Heart right ventricle (tissue), 16 donors: ENCODE measurements at regions not wholly inside any gene's neighbourhood (a gene's known extent, or its start where the extent isn't known, plus 50 kb on each side); places are given as distances from the start of the nearest gene placed in this dataset.
"Not testable (repeated sequence)": the region's sequence is repeated elsewhere in the genome, so short reads cannot be mapped to it uniquely, and the experiment has no call there.

Source experiments
- ATAC-seq, 8 donors: fragments of 200-7000 bp; cut with Tn5 transposase; one replicate each; pipeline ENCODE4 v1.9.1; 2020; ENCODE audit warnings: mild to moderate bottlenecking in 8 of 8, moderate library complexity in 8 of 8, moderate number of reproducible peaks in 1 of 8
- DNase-seq, 2 donors: peaks; one replicate each; pipeline ENCODE4 v3.0.0-alpha.2; 2020
- H3K27ac ChIP-seq, 10 donors: fragments of 200-600 bp; sonication (generic) in 2 of 10; one replicate each; pipeline versions ENCODE4 v1.5.0 to v1.8.0; 2020 to 2022; ENCODE audit warnings: mild to moderate bottlenecking in 3 of 10
- H3K27me3 ChIP-seq, 7 donors: fragments of 200-600 bp; one replicate each; pipeline ENCODE4 v1.8.0; 2021 to 2022; ENCODE audit warnings: mild to moderate bottlenecking in 2 of 7
- H3K36me3 ChIP-seq, 9 donors: fragments of 200-600 bp; sonication (generic) in 1 of 9; one replicate each; pipeline versions ENCODE4 v1.5.0 to v1.8.0; 2020 to 2022; ENCODE audit warnings: mild to moderate bottlenecking in 2 of 9
- H3K4me1 ChIP-seq, 9 donors: fragments of 200-600 bp; sonication (generic) in 1 of 9; one replicate each; pipeline versions ENCODE4 v1.5.0 to v1.8.0; 2020 to 2022; ENCODE audit warnings: mild to moderate bottlenecking in 4 of 9
- H3K4me3 ChIP-seq, 10 donors: fragments of 200-600 bp; sonication (generic) in 2 of 10; one replicate each; pipeline versions ENCODE4 v1.5.0 to v1.8.0; 2020 to 2022; ENCODE audit warnings: mild to moderate bottlenecking in 7 of 10, moderate library complexity in 2 of 10
- H3K9me3 ChIP-seq, 11 donors: fragments of 200-600 bp in 10 of 11; sonication (generic) in 2 of 11; one replicate each; pipeline versions ENCODE4 v1.5.0 to v1.8.0; 2013 to 2022; ENCODE audit warnings: mild to moderate bottlenecking in 2 of 11, control low read depth in 1 of 11, moderate library complexity in 1 of 11
- WGBS, 2 donors: extraction: QIAGEN DNeasy Blood & Tissue Kit; methylation state at CpG; one replicate each; pipeline ENCODE4 v1.1.7; 2013; ENCODE audit warnings: inconsistent platforms in 1 of 2; 5-methylcytosine and 5-hydroxymethylcytosine counted together
- intact Hi-C, 10 donors: fragments of 100-400 bp; cut with DNase I; formaldehyde crosslinking; loops; one replicate each; pipeline versions ENCODE4 v1.11.1 to v1.14.2; 2022
- TF ChIP-seq, protein P1 (sequence below), 9 donors: fragments of 200-600 bp; sonication (generic) in 2 of 9; IDR thresholded peaks; one replicate each; pipeline versions ENCODE4 v1.5.0 to v1.8.0; 2021 to 2022; ENCODE audit warnings: antibody characterized with exemption in 9 of 9, mild to moderate bottlenecking in 5 of 9, moderate library complexity in 1 of 9
- donor health status: Arrhythmogenic right ventricular cardiomyopathy.
- donor health status: ischemic (EF 13 %, LVEDD 7.1; RV severe dilation, severe dysfunction).
- donor health status: healthy with polysubstance abuse.
- donor health status: DM: no; HTN: yes; CAD: no.
- donor health status: DM: no; HTN: no; CAD: no.
- donor health status: ischemic (EF 25% LVEDD 6.9; RV normal size, moderate dysfunction).
- donor health status: ischemic (EF 25% LVEDD 5.7; RV mildly dilated, moderate dysfunction).
- donor health status: healthy.
- donor health status: DM: yes; HTN: yes; CAD: no.
- donor health status: Ischemic cardiomyopathy.
- donor health status: ischemic (EF 35%, LVEDD 5.7; RV mildly dilated, moderate dysfunction).
- donor health status: nonischemic (EF 11% LVEDD 7.7; RV severe dilation, severe dysfunction).
- donor health status: DM: yes; HTN: yes; CAD: no.
- donor health status: PGD.
- donor health status: ischemic (EF 29% LVEDD 5.4; RV normal size, mild dysfunction).
- donor health status: nonischemic (EF 23%, LVEDD 6.1; RV moderate dilation, normal function).

DNA sequence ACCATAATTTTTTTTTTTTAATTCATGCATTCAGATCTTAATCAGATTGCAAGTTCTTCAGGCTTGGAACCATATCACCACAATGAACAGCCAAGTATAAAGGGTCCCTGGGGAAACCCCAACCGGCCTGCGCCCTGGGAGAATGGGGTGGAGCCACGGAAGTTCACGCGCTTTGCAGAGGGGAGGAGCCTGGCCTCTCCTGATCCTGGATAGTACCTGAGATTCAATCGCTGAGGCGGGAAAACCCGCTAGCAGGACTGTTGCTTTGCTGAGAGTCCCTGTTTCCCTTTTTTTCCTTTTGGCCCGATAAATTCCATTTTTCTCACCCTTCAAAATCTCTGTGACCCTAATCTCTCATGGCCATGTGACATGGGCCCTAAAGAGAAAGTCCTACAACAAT is 385.1 kb downstream of the IRS2 start:
- DNase-seq (no peak), ATAC-seq (no peak)
- no peaks in the 10 kb centered on the region for H3K9me3 ChIP-seq
- peaks cover 0 to 10% (median 0%) of the 10 kb centered on the region in 9 donors for H3K4me1 ChIP-seq
- TF ChIP-seq, protein P1, sequence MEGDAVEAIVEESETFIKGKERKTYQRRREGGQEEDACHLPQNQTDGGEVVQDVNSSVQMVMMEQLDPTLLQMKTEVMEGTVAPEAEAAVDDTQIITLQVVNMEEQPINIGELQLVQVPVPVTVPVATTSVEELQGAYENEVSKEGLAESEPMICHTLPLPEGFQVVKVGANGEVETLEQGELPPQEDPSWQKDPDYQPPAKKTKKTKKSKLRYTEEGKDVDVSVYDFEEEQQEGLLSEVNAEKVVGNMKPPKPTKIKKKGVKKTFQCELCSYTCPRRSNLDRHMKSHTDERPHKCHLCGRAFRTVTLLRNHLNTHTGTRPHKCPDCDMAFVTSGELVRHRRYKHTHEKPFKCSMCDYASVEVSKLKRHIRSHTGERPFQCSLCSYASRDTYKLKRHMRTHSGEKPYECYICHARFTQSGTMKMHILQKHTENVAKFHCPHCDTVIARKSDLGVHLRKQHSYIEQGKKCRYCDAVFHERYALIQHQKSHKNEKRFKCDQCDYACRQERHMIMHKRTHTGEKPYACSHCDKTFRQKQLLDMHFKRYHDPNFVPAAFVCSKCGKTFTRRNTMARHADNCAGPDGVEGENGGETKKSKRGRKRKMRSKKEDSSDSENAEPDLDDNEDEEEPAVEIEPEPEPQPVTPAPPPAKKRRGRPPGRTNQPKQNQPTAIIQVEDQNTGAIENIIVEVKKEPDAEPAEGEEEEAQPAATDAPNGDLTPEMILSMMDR (IDR thresholded peaks at IDR 0.05), result no peak
- no peaks in the 10 kb centered on the region for H3K36me3 ChIP-seq
- 81 to 88% methylated on average over 9 of the region's 9 CpGs for WGBS, 2 donors
- no peak overlapping the region for H3K27ac ChIP-seq
- intact Hi-C loops, result no loop called here
- no peak overlapping the region for H3K4me3 ChIP-seq
- no peaks in the 10 kb centered on the region for H3K27me3 ChIP-seq

DNA sequence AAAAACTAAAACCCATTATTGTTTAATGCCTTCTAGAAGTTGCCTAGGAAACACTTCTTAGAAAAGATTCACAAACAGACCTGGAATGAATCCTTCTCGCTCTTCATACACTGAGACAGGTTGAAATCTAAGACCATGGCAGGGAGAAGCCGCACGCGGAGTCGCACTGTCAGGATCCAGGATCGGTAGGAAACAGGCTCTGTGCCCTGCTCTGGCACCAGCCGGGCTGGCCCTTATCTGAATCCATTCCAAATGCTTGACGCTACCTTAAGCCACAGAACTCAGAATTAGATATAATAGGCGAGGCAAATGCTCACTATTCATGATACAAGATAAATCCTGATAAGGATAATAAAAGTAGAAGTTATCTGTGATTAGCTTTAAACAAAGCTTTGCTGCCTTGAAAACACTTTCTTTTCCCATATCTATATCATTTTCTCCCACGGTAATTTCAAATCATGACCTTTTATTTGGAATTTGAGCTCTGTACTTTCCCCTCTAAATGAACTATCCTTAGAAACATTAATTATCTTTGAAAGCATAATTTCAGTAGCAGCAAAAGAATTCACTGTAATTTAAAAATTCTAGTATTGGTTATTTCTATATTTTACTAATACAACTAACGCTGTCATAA is 385.6 kb downstream of the IRS2 start:
- intact Hi-C loops, result no loop called here
- Histone ChIP-seq H3K36me3 (no peaks in the 10 kb centered on the region), H3K4me1 (peaks cover 0 to 10% (median 0%) of the 10 kb centered on the region in 9 donors), H3K4me3 (no peak overlapping the region), H3K27me3 (no peaks in the 10 kb centered on the region), H3K9me3 (no peaks in the 10 kb centered on the region), H3K27ac (no peak overlapping the region)
- TF ChIP-seq, protein P1 (IDR thresholded peaks at IDR 0.05), result no peak
- peak in 6 of 8 donors; percentile 41 to 83 (median 70) for ATAC-seq
- DNase-seq, result peak in 1 of 2 donors; percentile 29
- WGBS, 2 donors, result 51 to 58% methylated on average over 11 of the region's 11 CpGs

DNA sequence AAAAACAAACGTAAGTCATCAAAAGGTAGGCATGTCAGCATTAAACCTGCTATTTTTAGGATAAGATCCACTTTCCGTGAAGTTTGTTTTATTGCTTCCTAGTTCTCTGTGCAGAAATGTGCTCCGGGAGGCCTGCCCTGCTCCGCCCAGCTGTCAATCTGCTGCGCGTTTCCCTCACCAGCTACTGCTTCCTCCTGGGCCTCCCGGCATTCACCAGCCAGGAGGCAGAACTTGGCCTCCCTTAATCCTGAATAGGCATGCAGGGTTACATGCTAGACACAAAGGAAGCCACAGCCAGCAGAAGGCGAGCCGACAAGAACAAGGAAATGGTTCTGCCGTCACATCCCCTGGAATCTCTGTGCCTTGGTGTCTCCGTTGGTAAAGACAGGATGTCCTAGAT is 386.2 kb downstream of the IRS2 start:
- ATAC-seq, result peak in 6 of 8 donors; percentile 23 to 69 (median 51)
- 48 to 69% methylated on average over 11 of the region's 11 CpGs for WGBS, 2 donors
- no peak for DNase-seq
- H3K9me3 ChIP-seq, result no peaks in the 10 kb centered on the region
- TF ChIP-seq, protein P1 (IDR thresholded peaks at IDR 0.05), result no peak
- no peaks in the 10 kb centered on the region for H3K27me3 ChIP-seq
- intact Hi-C loops, result no loop called here
- H3K4me1 ChIP-seq, result peaks cover 0 to 10% (median 0%) of the 10 kb centered on the region in 9 donors
- no peaks in the 10 kb centered on the region for H3K36me3 ChIP-seq
- H3K27ac ChIP-seq, result no peak overlapping the region
- H3K4me3 ChIP-seq, result no peak overlapping the region

DNA sequence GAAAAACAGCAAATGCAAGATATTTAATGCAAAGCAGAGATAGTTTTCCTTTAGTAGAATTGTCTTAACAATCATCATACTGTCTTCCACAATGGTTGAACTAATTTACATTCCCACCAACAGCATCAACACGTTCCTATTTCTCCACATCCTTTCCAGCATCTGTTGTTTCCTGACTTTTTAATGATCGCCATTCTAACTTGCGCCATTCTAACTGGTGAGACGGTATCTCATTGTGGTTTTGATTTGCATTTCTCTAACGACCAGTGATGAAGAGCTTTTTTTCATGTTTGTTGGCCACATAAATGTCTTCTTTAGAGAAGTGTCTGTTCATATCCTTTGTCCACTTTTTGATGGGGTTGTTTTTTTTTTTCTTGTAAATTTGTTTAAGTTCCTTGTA is 388.3 kb downstream of the IRS2 start:
- H3K27me3 ChIP-seq, H3K27ac ChIP-seq, DNase-seq, H3K4me3 ChIP-seq, ATAC-seq, H3K36me3 ChIP-seq, H3K9me3 ChIP-seq, intact Hi-C loops: not testable (repeated sequence)
- WGBS, 2 donors, result 82 to 83% methylated on average over 5 of the region's 5 CpGs
- peaks cover 0 to 13% (median 0%) of the 10 kb centered on the region in 9 donors for H3K4me1 ChIP-seq

DNA sequence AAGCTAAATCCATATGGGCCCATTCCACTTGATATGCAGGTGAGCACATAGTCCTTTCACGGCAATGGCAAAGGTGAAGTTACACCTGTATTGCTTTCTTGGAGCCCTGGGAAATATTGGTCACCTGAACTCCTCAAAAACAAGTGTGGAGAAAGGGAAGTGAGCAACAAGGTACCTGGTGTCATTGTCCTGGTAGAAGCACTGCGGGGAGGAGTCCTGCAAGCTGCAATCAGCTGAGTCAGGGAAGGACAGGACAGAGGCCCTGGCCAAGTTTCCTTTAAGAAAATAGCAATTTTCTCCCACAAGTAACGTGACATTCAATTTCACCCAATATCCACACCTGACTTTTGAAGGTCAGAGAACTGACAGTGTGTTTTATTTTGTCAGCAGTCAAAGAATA is 389.1 kb downstream of the IRS2 start:
- Histone ChIP-seq H3K27me3 (no peaks in the 10 kb centered on the region), H3K27ac (no peak overlapping the region), H3K36me3 (no peaks in the 10 kb centered on the region), H3K9me3 (no peaks in the 10 kb centered on the region), H3K4me3 (no peak overlapping the region), H3K4me1 (peaks cover 0 to 13% (median 0%) of the 10 kb centered on the region in 9 donors)
- TF ChIP-seq, protein P1 (IDR thresholded peaks at IDR 0.05), result no peak
- intact Hi-C loops, result no loop called here
- ATAC-seq (no peak), DNase-seq (no peak)
- WGBS, 2 donors, result 86 to 90% methylated on average over 3 of the region's 3 CpGs
